Astrocyte of the cerebellum (primary cell): ENCODE measurements at regions not wholly inside any gene's neighbourhood (a gene's known extent, or its start where the extent isn't known, plus 50 kb on each side); places are given as distances from the start of the nearest gene placed in this dataset.

Experiments used
- DNase-seq: peaks from one replicate; pipeline ENCODE4 v3.0.0-alpha.2; 2011; ENCODE audit warnings: low read depth
- H3K4me3 ChIP-seq: 2 replicates; pipeline ENCODE4 v1.5.1; 2011; ENCODE audit warnings: mild to moderate bottlenecking, low read depth, low read length, moderate library complexity
- CTCF ChIP-seq: IDR thresholded peaks from 2 replicates; pipeline ENCODE4 v1.5.1; 2012; ENCODE audit warnings: low read length, low read depth, moderate library complexity, mild to moderate bottlenecking; ENCODE audit errors: missing control alignments
- in situ Hi-C: cut with HindIII; loops from 2 replicates; pipeline ENCODE4 v1.10.0; 2017; ENCODE audit warnings: low sequenced_read_pairs

- no peak for TF ChIP-seq CTCF
- in situ Hi-C loops = no loop called here
- no peak for DNase-seq
- H3K4me3 ChIP-seq = no peak overlapping the region
Measured at GRCh38 chr2:8456151-8457091, 225.4 kb upstream of the ID2 start.

- no peak for DNase-seq
- in situ Hi-C loops = no loop called here
- no peak overlapping the region for H3K4me3 ChIP-seq
- TF ChIP-seq CTCF = no peak
Measured at GRCh38 chr2:8457092-8457481, 224.8 kb upstream of the ID2 start.

- in situ Hi-C loops = no loop called here
- TF ChIP-seq CTCF = no peak
- no peak for DNase-seq
- H3K4me3 ChIP-seq = no peak overlapping the region
Measured at GRCh38 chr2:8457699-8458502, 224.0 kb upstream of the ID2 start.

GRCh38 chr2:8458503-8459459 lies 223.1 kb upstream of the ID2 start:
- TF ChIP-seq CTCF = no peak
- no peak for DNase-seq
- H3K4me3 ChIP-seq = no peak overlapping the region
- in situ Hi-C loops = no loop called here

- no peak overlapping the region for H3K4me3 ChIP-seq
- DNase-seq = no peak
- in situ Hi-C loops = no loop called here
- no peak for TF ChIP-seq CTCF
Measured at GRCh38 chr2:8459474-8459873, 222.4 kb upstream of the ID2 start.

GRCh38 chr2:8461341-8461740 lies 220.5 kb upstream of the ID2 start:
- no peak overlapping the region for H3K4me3 ChIP-seq
- TF ChIP-seq CTCF = no peak
- no peak for DNase-seq
- in situ Hi-C loops = no loop called here
